Heart left ventricle (tissue), 13 donors: ENCODE measurements at regions not wholly inside any gene's neighbourhood (a gene's known extent, or its start where the extent isn't known, plus 50 kb on each side); places are given as distances from the start of the nearest gene placed in this dataset.

Experiments
- CTCF ChIP-seq, 12 donors: fragments of 200-600 bp; sonication (generic) in 4 of 12; IDR thresholded peaks; one replicate each; pipeline versions ENCODE4 v1.5.0 to v1.8.0; 2018 to 2022; ENCODE audit warnings: antibody characterized with exemption in 12 of 12, mild to moderate bottlenecking in 5 of 12
- POLR2A ChIP-seq, 2 donors: fragments of 450-650 bp; IDR thresholded peaks; one replicate each; pipeline ENCODE4 v1.6.1; 2017; ENCODE audit warnings: antibody characterized with exemption in 2 of 2, mild to moderate bottlenecking in 2 of 2, moderate library complexity in 2 of 2
- donor health status: ischemic (EF 13 %, LVEDD 7.1; RV severe dilation, severe dysfunction).
- donor health status: DM: no; HTN: yes; CAD: no.
- donor health status: DM: no; HTN: no; CAD: no.
- donor health status: ischemic (EF 25% LVEDD 6.9; RV normal size, moderate dysfunction).
- donor health status: ischemic (EF 25% LVEDD 5.7; RV mildly dilated, moderate dysfunction).
- donor health status: ischemic (EF 35%, LVEDD 5.7; RV mildly dilated, moderate dysfunction).
- donor health status: nonischemic (EF 11% LVEDD 7.7; RV severe dilation, severe dysfunction).
- donor health status: DM: yes; HTN: yes; CAD: no.
- donor health status: PGD.
- donor health status: ischemic (EF 29% LVEDD 5.4; RV normal size, mild dysfunction).
- donor health status: nonischemic (EF 23%, LVEDD 6.1; RV moderate dilation, normal function).

GRCh38 chr21:27532076-27532475, 565.2 kb upstream of the ADAMTS5 start:
- TF ChIP-seq CTCF (IDR thresholded peaks at IDR 0.05) (no peak), POLR2A (IDR thresholded peaks at IDR 0.05) (no peak)
